ENCODE measurements at regions not wholly inside any gene's neighbourhood (a gene's known extent, or its start where the extent isn't known, plus 50 kb on each side); places are given as distances from the start of the nearest gene placed in this dataset.
"Not testable (repeated sequence)": the region's sequence is repeated elsewhere in the genome, so short reads cannot be mapped to it uniquely, and the experiment has no call there.

DNA sequence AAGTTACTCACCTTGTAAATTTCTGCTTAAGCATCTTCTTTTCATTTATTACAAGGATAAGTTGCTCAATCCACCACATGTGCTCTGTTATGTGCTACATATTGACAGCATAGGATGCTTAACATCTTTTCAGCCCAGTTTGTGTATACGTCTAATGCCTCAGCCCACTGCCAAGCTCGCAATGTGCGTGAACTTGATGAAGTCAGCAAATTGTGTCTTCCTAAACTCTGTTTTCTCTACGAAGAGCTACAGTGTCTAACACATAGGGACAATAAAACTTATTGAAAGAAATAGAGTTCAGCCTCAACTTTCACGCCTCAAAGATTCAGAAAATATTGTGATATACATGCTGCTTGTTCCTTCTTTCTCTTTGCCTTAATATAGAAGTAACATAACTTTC, 500.0 kb downstream of the TFAP2B start:
- CTCF ChIA-PET = no interaction called here
- H3K4me3 Mint-ChIP-seq = no peak overlapping the region

GRCh38 chr6:51321477-51321876, 502.8 kb downstream of the TFAP2B start:
- H3K4me1 ChIP-seq (ENCODE audit: control insufficient read depth in 2 of 2, insufficient read depth in 2 of 2, low read length in 2 of 2); ATAC-seq (ENCODE audit: low read depth); H3K9ac ChIP-seq (ENCODE audit: low read length); POLR2A ChIA-PET; CTCF ChIA-PET; H3K4me3 ChIP-seq (ENCODE audit: control extremely low read depth in 1 of 5, extremely low read depth in 1 of 5, insufficient read depth in 1 of 5, low read depth in 2 of 5, low read length in 4 of 5); H3K27ac ChIP-seq (ENCODE audit: low read length in 2 of 2); H3K4me2 ChIP-seq (replicated peaks; ENCODE audit: low read depth, low read length, poor library complexity, severe bottlenecking); H2AFZ ChIP-seq (ENCODE audit: insufficient read depth, low read depth, low read length, poor library complexity, severe bottlenecking); H3K27me3 ChIP-seq (replicated peaks in 1 of 4; ENCODE audit: control extremely low read depth in 1 of 4, control insufficient read depth in 3 of 4, insufficient read depth in 4 of 4, low read length in 3 of 4); H3K4me1 Mint-ChIP-seq; H3K9me3 Mint-ChIP-seq (ENCODE audit: insufficient read depth); H3K9me3 ChIP-seq (ENCODE audit: control extremely low read depth in 1 of 3, control insufficient read depth in 2 of 3, insufficient read depth in 1 of 3, low read length in 2 of 3); H4K20me1 ChIP-seq (ENCODE audit: control insufficient read depth, insufficient read depth, low read length, poor library complexity, severe bottlenecking); H3K4me3 Mint-ChIP-seq; H3K36me3 ChIP-seq (replicated peaks in 1 of 2; ENCODE audit: control extremely low read depth in 1 of 2, control insufficient read depth in 1 of 2, extremely low read depth in 1 of 2, insufficient read depth in 2 of 2, low read length in 1 of 2); H3K79me2 ChIP-seq (ENCODE audit: control insufficient read depth, insufficient read depth, low read length); DNase-seq; intact Hi-C loops (cut with micrococcal nuclease); H3K27ac Mint-ChIP-seq; H3K27me3 Mint-ChIP-seq: not testable (repeated sequence)
- 100% methylated on average over 1 of the region's 3 CpGs for WGBS (ENCODE audit: insufficient coverage)

More for the DNA sequence above, 500.0 kb downstream of the TFAP2B start:
- no peak overlapping the region for H3K27ac ChIP-seq (ENCODE audit: low read length in 2 of 2)
- intact Hi-C loops (cut with micrococcal nuclease) = no loop called here
- H3K4me1 Mint-ChIP-seq = no peaks in the 10 kb centered on the region
- no peak overlapping the region for H3K9ac ChIP-seq (ENCODE audit: low read length)
- H3K9me3 ChIP-seq (ENCODE audit: control extremely low read depth in 1 of 3, control insufficient read depth in 2 of 3, insufficient read depth in 1 of 3, low read length in 2 of 3) = no peaks in the 10 kb centered on the region
- ATAC-seq (ENCODE audit: low read depth) = no peak
- H2AFZ ChIP-seq (ENCODE audit: insufficient read depth, low read depth, low read length, poor library complexity, severe bottlenecking) = no peak overlapping the region
- no peaks in the 10 kb centered on the region for H3K4me1 ChIP-seq (ENCODE audit: control insufficient read depth in 2 of 2, insufficient read depth in 2 of 2, low read length in 2 of 2)
- no CpG with 5 or more reads among the region's 5 CpGs for WGBS (ENCODE audit: insufficient coverage)
- peaks cover 4% of the 10 kb centered on the region for H3K9me3 Mint-ChIP-seq (ENCODE audit: insufficient read depth)
- H3K27me3 Mint-ChIP-seq = no peaks in the 10 kb centered on the region
- H3K27me3 ChIP-seq (replicated peaks in 1 of 4; ENCODE audit: control extremely low read depth in 1 of 4, control insufficient read depth in 3 of 4, insufficient read depth in 4 of 4, low read length in 3 of 4) = no peaks in the 10 kb centered on the region
- no peak overlapping the region for H3K27ac Mint-ChIP-seq
- no peak overlapping the region for H3K4me2 ChIP-seq (replicated peaks; ENCODE audit: low read depth, low read length, poor library complexity, severe bottlenecking)
- no peak for DNase-seq
- no peak overlapping the region for H3K4me3 ChIP-seq (ENCODE audit: control extremely low read depth in 1 of 5, extremely low read depth in 1 of 5, insufficient read depth in 1 of 5, low read depth in 2 of 5, low read length in 4 of 5)
- POLR2A ChIA-PET = no interaction called here
- no peaks in the 10 kb centered on the region for H4K20me1 ChIP-seq (ENCODE audit: control insufficient read depth, insufficient read depth, low read length, poor library complexity, severe bottlenecking)
- no peaks in the 10 kb centered on the region for H3K36me3 ChIP-seq (replicated peaks in 1 of 2; ENCODE audit: control extremely low read depth in 1 of 2, control insufficient read depth in 1 of 2, extremely low read depth in 1 of 2, insufficient read depth in 2 of 2, low read length in 1 of 2)
- no peaks in the 10 kb centered on the region for H3K79me2 ChIP-seq (ENCODE audit: control insufficient read depth, insufficient read depth, low read length)
- no peak for TF ChIP-seq EZH2 (IDR thresholded peaks at IDR 0.05; ENCODE audit: borderline replicate concordance, insufficient read depth, low read depth, low read length, poor library complexity, severe bottlenecking)
- TF ChIP-seq, protein P1, sequence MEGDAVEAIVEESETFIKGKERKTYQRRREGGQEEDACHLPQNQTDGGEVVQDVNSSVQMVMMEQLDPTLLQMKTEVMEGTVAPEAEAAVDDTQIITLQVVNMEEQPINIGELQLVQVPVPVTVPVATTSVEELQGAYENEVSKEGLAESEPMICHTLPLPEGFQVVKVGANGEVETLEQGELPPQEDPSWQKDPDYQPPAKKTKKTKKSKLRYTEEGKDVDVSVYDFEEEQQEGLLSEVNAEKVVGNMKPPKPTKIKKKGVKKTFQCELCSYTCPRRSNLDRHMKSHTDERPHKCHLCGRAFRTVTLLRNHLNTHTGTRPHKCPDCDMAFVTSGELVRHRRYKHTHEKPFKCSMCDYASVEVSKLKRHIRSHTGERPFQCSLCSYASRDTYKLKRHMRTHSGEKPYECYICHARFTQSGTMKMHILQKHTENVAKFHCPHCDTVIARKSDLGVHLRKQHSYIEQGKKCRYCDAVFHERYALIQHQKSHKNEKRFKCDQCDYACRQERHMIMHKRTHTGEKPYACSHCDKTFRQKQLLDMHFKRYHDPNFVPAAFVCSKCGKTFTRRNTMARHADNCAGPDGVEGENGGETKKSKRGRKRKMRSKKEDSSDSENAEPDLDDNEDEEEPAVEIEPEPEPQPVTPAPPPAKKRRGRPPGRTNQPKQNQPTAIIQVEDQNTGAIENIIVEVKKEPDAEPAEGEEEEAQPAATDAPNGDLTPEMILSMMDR (IDR thresholded peaks at IDR 0.05) = no peak

Data from B cell (primary cell).